ENCODE measurements at regions not wholly inside any gene's neighbourhood (a gene's known extent, or its start where the extent isn't known, plus 50 kb on each side); places are given as distances from the start of the nearest gene placed in this dataset.

DNA sequence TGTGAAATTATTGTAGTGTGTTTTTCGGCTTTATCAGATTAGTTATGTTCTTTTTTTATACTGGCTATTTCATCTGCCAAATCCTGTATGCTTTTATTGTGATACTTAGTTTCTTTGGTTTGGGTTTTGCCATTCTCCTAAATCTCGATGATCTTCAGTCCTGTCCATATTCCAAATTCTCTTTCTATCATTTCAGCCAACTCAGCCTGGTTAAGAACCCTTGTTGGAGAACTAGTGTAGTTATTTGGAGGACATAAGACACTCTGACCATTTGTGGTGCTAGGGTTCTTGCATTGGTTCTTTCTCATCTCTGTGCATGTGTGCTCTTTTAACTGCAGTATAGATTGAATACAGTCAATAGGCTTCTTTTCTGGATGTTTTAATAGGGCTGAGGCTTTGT lies 187.0 kb upstream of the CCNH start:
- TF ChIP-seq CTCF (IDR thresholded peaks at IDR 0.05) (no peak), POLR2AphosphoS5 (IDR thresholded peaks at IDR 0.05) (no peak)
